ENCODE measurements at regions not wholly inside any gene's neighbourhood (a gene's known extent, or its start where the extent isn't known, plus 50 kb on each side); places are given as distances from the start of the nearest gene placed in this dataset.

DNA sequence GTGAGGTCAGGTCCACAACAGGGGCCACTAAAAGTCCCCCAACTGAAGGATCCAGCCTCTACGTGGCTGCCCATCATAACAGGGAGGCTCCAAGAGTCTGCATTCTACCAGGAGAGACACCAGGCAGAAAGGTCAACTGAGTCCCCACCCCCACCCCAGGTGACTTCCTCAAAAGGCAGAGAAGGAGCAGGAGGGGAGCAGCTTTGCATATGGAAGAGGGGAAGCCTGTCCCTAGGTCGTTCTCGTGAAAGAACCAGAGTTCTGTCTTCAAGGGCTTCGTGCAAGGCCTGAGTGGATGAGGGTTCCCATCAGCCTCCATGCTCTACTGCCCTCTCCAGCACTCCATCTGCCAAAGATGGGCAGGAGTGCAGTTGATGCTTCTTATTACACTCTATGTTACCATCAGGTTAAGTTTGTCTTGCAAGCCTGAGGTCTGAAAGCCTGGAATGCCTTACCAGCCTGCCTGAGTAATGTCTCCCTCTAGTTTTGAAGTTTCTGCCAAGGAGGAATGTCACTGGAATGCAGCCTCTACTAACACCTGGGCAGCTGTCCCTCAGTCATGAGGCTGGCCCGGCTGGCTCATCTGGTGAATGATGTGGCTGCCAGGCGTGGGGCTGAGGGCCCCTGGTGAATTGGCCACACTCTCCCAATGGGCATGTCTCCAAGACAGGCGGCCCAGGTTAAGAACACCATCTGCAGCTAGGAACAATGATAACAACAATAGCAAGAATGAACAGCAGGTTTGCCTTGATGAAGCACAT lies 54.3 kb upstream of the SMNDC1 start:
- peak; percentile 74 for DNase-seq (ENCODE audit: low spot score)
- H3K27ac ChIP-seq = peak overlapping the region; percentile 67
- ChIA-PET CTCF (interaction anchor here (0.5 to 0.7 kb wide), 2 partner anchors 122 to 139 kb away, joined by 3 to 4 read pairs; no protein-coding TSS in a partner anchor), POLR2A (ENCODE audit: low non-redundant PET) (no interaction called here)
- TF ChIP-seq, protein P1, sequence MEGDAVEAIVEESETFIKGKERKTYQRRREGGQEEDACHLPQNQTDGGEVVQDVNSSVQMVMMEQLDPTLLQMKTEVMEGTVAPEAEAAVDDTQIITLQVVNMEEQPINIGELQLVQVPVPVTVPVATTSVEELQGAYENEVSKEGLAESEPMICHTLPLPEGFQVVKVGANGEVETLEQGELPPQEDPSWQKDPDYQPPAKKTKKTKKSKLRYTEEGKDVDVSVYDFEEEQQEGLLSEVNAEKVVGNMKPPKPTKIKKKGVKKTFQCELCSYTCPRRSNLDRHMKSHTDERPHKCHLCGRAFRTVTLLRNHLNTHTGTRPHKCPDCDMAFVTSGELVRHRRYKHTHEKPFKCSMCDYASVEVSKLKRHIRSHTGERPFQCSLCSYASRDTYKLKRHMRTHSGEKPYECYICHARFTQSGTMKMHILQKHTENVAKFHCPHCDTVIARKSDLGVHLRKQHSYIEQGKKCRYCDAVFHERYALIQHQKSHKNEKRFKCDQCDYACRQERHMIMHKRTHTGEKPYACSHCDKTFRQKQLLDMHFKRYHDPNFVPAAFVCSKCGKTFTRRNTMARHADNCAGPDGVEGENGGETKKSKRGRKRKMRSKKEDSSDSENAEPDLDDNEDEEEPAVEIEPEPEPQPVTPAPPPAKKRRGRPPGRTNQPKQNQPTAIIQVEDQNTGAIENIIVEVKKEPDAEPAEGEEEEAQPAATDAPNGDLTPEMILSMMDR (conservative IDR thresholded peaks at IDR 0.05; ENCODE audit: low read depth) = peak; percentile 41

GRCh38 chr10:110360857-110361474 lies 56.2 kb upstream of the SMNDC1 start:
- no peak overlapping the region for H3K27ac ChIP-seq
- TF ChIP-seq, protein P1 (conservative IDR thresholded peaks at IDR 0.05; ENCODE audit: low read depth) = no peak
- DNase-seq (ENCODE audit: low spot score) = no peak
- ChIA-PET POLR2A (ENCODE audit: low non-redundant PET) (no interaction called here), CTCF (no interaction called here)

DNA sequence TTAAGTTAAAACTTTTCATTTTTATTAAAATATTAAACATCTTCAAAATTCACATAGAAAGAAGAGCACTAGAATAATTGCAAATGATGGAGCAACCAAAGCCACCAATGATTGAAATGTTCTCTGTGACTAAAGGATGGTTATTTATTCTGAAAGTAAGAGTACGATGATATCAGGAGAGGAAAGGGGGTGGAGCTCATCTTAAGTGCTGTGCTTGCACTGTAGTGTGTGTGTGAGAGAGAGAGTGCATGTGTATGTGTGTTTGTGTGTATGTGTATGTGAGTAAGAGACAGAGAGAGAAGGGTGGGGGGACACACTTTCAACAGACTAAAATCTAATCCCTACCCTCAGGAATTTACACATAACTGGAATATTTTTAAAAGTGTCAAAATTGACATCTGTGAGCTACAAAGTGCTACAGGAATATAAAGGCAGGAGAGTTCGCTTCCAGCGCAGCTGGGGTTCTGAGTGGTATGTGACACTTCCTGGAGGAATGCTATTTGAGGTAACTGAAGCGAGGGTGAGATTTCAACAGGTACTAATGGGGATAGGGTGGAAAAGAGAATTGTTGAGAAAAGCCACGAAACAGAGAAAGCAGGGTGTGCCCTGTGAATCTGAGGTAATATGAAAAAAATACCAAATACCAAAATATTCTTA lies 57.2 kb upstream of the SMNDC1 start:
- POLR2A ChIA-PET (ENCODE audit: low non-redundant PET) = no interaction called here
- TF ChIP-seq, protein P1 (conservative IDR thresholded peaks at IDR 0.05; ENCODE audit: low read depth) = no peak
- no peak for DNase-seq (ENCODE audit: low spot score)
- no peak overlapping the region for H3K27ac ChIP-seq
- CTCF ChIA-PET = interaction anchor here (0.5 to 0.6 kb wide), 2 partner anchors 121 to 318 kb away, joined by 3 to 5 read pairs; no protein-coding TSS in a partner anchor

- POLR2A ChIA-PET (ENCODE audit: low non-redundant PET) = no interaction called here
- H3K27ac ChIP-seq = 0 out of 2 replicates have a peak overlapping the region, but pooled peaks have one; percentile 11
- no peak for DNase-seq (ENCODE audit: low spot score)
- TF ChIP-seq, protein P1 (conservative IDR thresholded peaks at IDR 0.05; ENCODE audit: low read depth) = no peak
- CTCF ChIA-PET = interaction anchor here (0.9 kb wide), 2 partner anchors 10 to 79 kb away, joined by 3 to 5 read pairs; no protein-coding TSS in a partner anchor
Observed at GRCh38 chr10:110363572-110364411, 59.1 kb upstream of the SMNDC1 start.

DNA sequence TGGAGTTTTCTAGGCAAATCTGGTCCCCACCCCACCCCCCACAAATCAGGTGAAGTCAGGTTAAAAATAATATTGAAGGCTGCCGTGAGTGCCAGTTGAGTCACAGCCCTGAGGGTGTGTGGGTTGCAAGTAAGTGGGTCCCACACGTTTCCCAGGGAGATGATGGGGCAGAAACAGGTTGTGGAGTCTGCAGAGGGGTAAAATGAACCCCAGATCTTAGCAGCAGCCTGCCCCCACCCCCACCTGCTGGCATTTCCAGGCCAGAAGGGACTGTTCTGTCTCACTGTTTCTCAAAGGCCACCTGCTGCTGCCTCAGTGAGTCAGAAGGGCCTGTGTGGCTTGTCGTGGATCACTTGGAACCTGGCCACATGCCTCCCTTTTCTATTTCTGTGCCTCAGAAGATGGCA lies 59.8 kb upstream of the SMNDC1 start:
- ChIA-PET POLR2A (ENCODE audit: low non-redundant PET) (no interaction called here), CTCF (interaction anchor here (0.6 to 0.9 kb wide), 4 partner anchors 35 to 184 kb away, joined by 3 to 4 read pairs (median 3); no protein-coding TSS in a partner anchor)
- TF ChIP-seq, protein P1 (conservative IDR thresholded peaks at IDR 0.05; ENCODE audit: low read depth) = no peak
- H3K27ac ChIP-seq = peak overlapping the region; percentile 11; the same call in 1 of the 2 replicates
- DNase-seq (ENCODE audit: low spot score) = peak; percentile 86

Data from RWPE1 (cell line).